H9 (cell line): ENCODE measurements at regions not wholly inside any gene's neighbourhood (a gene's known extent, or its start where the extent isn't known, plus 50 kb on each side); places are given as distances from the start of the nearest gene placed in this dataset.

Experiments used
- DNase-seq: peaks from one replicate; pipeline ENCODE4 v3.0.0-alpha.2; 2017
- H2AFZ ChIP-seq: one replicate; pipeline ENCODE4 v1.6.1; 2013; ENCODE audit warnings: mild to moderate bottlenecking, low read length, control low read depth, moderate library complexity
- H2AK5ac ChIP-seq: 2 replicates; pipeline ENCODE4 v1.6.1; 2013; ENCODE audit warnings: low read length, control low read depth, mixed read lengths; ENCODE audit not compliant: insufficient read length
- H2BK120ac ChIP-seq: one replicate; pipeline ENCODE4 v1.6.1; 2013; ENCODE audit warnings: low read depth, mild to moderate bottlenecking, low read length, control low read depth, inconsistent platforms; ENCODE audit not compliant: poor library complexity, severe bottlenecking
- H2BK12ac ChIP-seq: 2 replicates; pipeline ENCODE4 v1.6.1; 2013; ENCODE audit warnings: low read length, control low read depth, mixed read lengths, low read depth; ENCODE audit not compliant: insufficient read length
- H2BK15ac ChIP-seq: 2 replicates; pipeline ENCODE4 v1.6.1; 2013; ENCODE audit warnings: low read depth, low read length, control low read depth
- H2BK20ac ChIP-seq: one replicate; pipeline ENCODE4 v1.6.1; 2013; ENCODE audit warnings: low read depth, mild to moderate bottlenecking, low read length, control low read depth, inconsistent platforms; ENCODE audit not compliant: poor library complexity, severe bottlenecking
- H2BK5ac ChIP-seq: 2 replicates; pipeline ENCODE4 v1.6.1; 2013; ENCODE audit warnings: low read length, control low read depth, mixed read lengths; ENCODE audit not compliant: insufficient read length
- H3K14ac ChIP-seq: 2 replicates; pipeline ENCODE4 v1.6.1; 2013; ENCODE audit warnings: low read length, control low read depth; ENCODE audit not compliant: insufficient read depth
- H3K18ac ChIP-seq: 2 replicates; pipeline ENCODE4 v1.6.1; 2013; ENCODE audit warnings: low read depth, mild to moderate bottlenecking, mixed read lengths, low read length, control low read depth; ENCODE audit not compliant: insufficient read length
- H3K23ac ChIP-seq: 2 replicates; pipeline ENCODE4 v1.6.1; 2013; ENCODE audit warnings: low read length, control low read depth, mixed read lengths, low read depth; ENCODE audit not compliant: insufficient read length
- H3K23me2 ChIP-seq: 2 replicates; pipeline ENCODE4 v1.6.1; 2013; ENCODE audit warnings: low read depth, mild to moderate bottlenecking, mixed read lengths, low read length, control low read depth; ENCODE audit not compliant: insufficient read length, poor library complexity, severe bottlenecking
- H3K27ac ChIP-seq: 2 replicates; pipeline ENCODE4 v1.5.1; 2013; ENCODE audit warnings: low read length, control low read depth, mixed read lengths, low read depth; ENCODE audit not compliant: insufficient read length
- H3K27me3 ChIP-seq: 2 replicates; pipeline ENCODE4 v1.6.1; 2013; ENCODE audit warnings: low read length, control low read depth, inconsistent platforms; ENCODE audit not compliant: insufficient read depth
- H3K4ac ChIP-seq: 2 replicates; pipeline ENCODE4 v1.6.1; 2013; ENCODE audit warnings: low read depth, mild to moderate bottlenecking, control low read depth, inconsistent platforms, low read length, moderate library complexity
- H3K4me1 ChIP-seq: 2 replicates; pipeline ENCODE4 v1.6.1; 2013; ENCODE audit warnings: low read length, control low read depth, inconsistent platforms; ENCODE audit not compliant: insufficient read depth
- H3K4me2 ChIP-seq: 2 replicates; pipeline ENCODE4 v1.6.1; 2013; ENCODE audit warnings: low read length, control low read depth, mixed read lengths; ENCODE audit not compliant: insufficient read length, insufficient read depth
- H3K56ac ChIP-seq: 2 replicates; pipeline ENCODE4 v1.6.1; 2013; ENCODE audit warnings: low read depth, mild to moderate bottlenecking, mixed read lengths, low read length, control low read depth; ENCODE audit not compliant: insufficient read length
- H3K79me1 ChIP-seq: 2 replicates; pipeline ENCODE4 v1.6.1; 2013; ENCODE audit warnings: low read depth, mild to moderate bottlenecking, moderate library complexity, low read length, control low read depth, inconsistent platforms; ENCODE audit not compliant: insufficient read depth, poor library complexity, severe bottlenecking
- H3K79me2 ChIP-seq: 2 replicates; pipeline ENCODE4 v1.6.1; 2013; ENCODE audit warnings: low read length, control low read depth, inconsistent platforms; ENCODE audit not compliant: insufficient read depth
- H3K9ac ChIP-seq: 2 replicates; pipeline ENCODE4 v1.6.1; 2013; ENCODE audit warnings: low read length, control low read depth, mixed read lengths; ENCODE audit not compliant: insufficient read length; ENCODE audit errors: extremely low read depth
- H3K9me3 ChIP-seq: one replicate; pipeline ENCODE4 v1.6.1; 2013; ENCODE audit warnings: low read depth, low read length, inconsistent platforms; ENCODE audit not compliant: control insufficient read depth
- H3T11ph ChIP-seq: one replicate; pipeline ENCODE4 v1.6.1; 2013; ENCODE audit warnings: mild to moderate bottlenecking, low read length, control low read depth, inconsistent platforms
- H4K20me1 ChIP-seq: one replicate; pipeline ENCODE4 v1.6.1; 2013; ENCODE audit not compliant: control insufficient read depth, insufficient read length, insufficient read depth
- H4K5ac ChIP-seq: 2 replicates; pipeline ENCODE4 v1.6.1; 2013; ENCODE audit warnings: low read depth, mild to moderate bottlenecking, mixed read lengths, low read length, control low read depth; ENCODE audit not compliant: insufficient read length
- H4K8ac ChIP-seq: replicated peaks from 2 replicates; pipeline ENCODE4 v1.6.1; 2013; ENCODE audit warnings: low read length, control low read depth, mixed read lengths, low read depth; ENCODE audit not compliant: insufficient read length
- H4K91ac ChIP-seq: 2 replicates; pipeline ENCODE4 v1.6.1; 2013; ENCODE audit warnings: low read depth, mild to moderate bottlenecking, moderate library complexity, mixed read lengths, low read length, control low read depth; ENCODE audit not compliant: insufficient read length
- H3K27ac Mint-ChIP-seq, 3 experiments: 2 replicates in 2 of 3; 3 replicates in 1 of 3; pipeline ENCODE4 v1.8.0; 2020 to 2021; ENCODE audit warnings: mixed read lengths in 3 of 3, mild to moderate bottlenecking in 1 of 3, moderate library complexity in 1 of 3
- H3K27me3 Mint-ChIP-seq: 2 replicates; pipeline ENCODE4 v1.8.0; 2021; ENCODE audit warnings: low read depth, mild to moderate bottlenecking, moderate library complexity, mixed read lengths
- H3K36me3 Mint-ChIP-seq, 3 experiments: 2 replicates in 2 of 3; 3 replicates in 1 of 3; pipeline ENCODE4 v1.8.0; 2020 to 2021; ENCODE audit warnings: low read depth in 3 of 3, mixed read lengths in 3 of 3; ENCODE audit not compliant: insufficient read depth in 1 of 3
- H3K4me1 Mint-ChIP-seq, 2 experiments: 2 replicates each; pipeline ENCODE4 v1.8.0; 2020; ENCODE audit warnings: mixed read lengths in 2 of 2
- H3K4me3 Mint-ChIP-seq, 2 experiments: 2 replicates in 1 of 2; 3 replicates in 1 of 2; pipeline ENCODE4 v1.8.0; 2020 to 2021; ENCODE audit warnings: mild to moderate bottlenecking in 2 of 2, mixed read lengths in 2 of 2, moderate library complexity in 1 of 2
- H3K9me3 Mint-ChIP-seq, 2 experiments: 2 replicates in 1 of 2; 3 replicates in 1 of 2; pipeline ENCODE4 v1.8.0; 2020; ENCODE audit warnings: mild to moderate bottlenecking in 2 of 2, mixed read lengths in 2 of 2, moderate library complexity in 1 of 2
- WGBS: extraction: QIAGEN DNeasy Blood & Tissue Kit; methylation state at CpG from one replicate; pipeline ENCODE4 v1.1.7; 2013; ENCODE audit warnings: missing lambda C conversion rate, low lambda C conversion rate, mixed read lengths; ENCODE audit not compliant: insufficient read length; ENCODE audit errors: extremely low coverage; 5-methylcytosine and 5-hydroxymethylcytosine counted together
- TF ChIP-seq, protein P1 (sequence below): fragments of 200-600 bp; sonication (generic); conservative IDR thresholded peaks from 3 replicates; pipeline ENCODE4 v1.8.0; 2021; ENCODE audit warnings: antibody characterized with exemption, mild to moderate bottlenecking

DNA sequence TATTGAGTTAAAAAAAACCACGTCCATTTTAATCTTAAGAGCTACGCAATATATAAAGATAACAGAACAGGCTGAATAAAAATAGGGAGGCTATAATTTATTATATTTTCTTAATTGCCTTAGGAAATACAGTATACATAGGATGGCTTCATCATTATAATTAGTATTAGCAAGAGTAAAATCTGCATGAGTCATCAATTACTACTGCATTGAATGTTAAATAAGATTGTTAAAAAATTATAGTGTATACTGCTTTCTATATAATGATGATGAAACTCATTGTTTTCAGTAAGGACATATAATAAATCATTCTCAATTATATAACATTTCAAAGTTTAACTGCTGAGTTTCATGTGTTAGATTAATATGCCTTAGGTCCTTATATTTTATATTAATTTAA lies 133.4 kb upstream of the GRID2 start:
- H3K27ac ChIP-seq: no peak overlapping the region
- H2AFZ ChIP-seq: no peak overlapping the region
- H2BK120ac ChIP-seq: no peak overlapping the region
- H2BK20ac ChIP-seq: no peak overlapping the region
- no peaks in the 10 kb centered on the region for H3K23me2 ChIP-seq
- no peaks in the 10 kb centered on the region for H3K9me3 ChIP-seq
- no peak overlapping the region for H2BK15ac ChIP-seq
- no peak overlapping the region for H2BK12ac ChIP-seq
- no peak overlapping the region for H3K23ac ChIP-seq
- no peak overlapping the region for H4K91ac ChIP-seq
- no peak overlapping the region for H3K18ac ChIP-seq
- H3K27me3 ChIP-seq: no peaks in the 10 kb centered on the region
- no peak overlapping the region for H2BK5ac ChIP-seq
- no peaks in the 10 kb centered on the region for H3K79me2 ChIP-seq
- H3K27ac Mint-ChIP-seq: no peak overlapping the region
- no peak for DNase-seq
- H3K14ac ChIP-seq: no peak overlapping the region
- no peak overlapping the region for H3K9ac ChIP-seq
- H3K56ac ChIP-seq: no peak overlapping the region
- no peak overlapping the region for H3K4ac ChIP-seq
- no peak overlapping the region for H2AK5ac ChIP-seq
- no CpG with 5 or more reads among the region's 2 CpGs for WGBS
- no peaks in the 10 kb centered on the region for H3K79me1 ChIP-seq
- H3K4me2 ChIP-seq: no peak overlapping the region
- TF ChIP-seq, protein P1, sequence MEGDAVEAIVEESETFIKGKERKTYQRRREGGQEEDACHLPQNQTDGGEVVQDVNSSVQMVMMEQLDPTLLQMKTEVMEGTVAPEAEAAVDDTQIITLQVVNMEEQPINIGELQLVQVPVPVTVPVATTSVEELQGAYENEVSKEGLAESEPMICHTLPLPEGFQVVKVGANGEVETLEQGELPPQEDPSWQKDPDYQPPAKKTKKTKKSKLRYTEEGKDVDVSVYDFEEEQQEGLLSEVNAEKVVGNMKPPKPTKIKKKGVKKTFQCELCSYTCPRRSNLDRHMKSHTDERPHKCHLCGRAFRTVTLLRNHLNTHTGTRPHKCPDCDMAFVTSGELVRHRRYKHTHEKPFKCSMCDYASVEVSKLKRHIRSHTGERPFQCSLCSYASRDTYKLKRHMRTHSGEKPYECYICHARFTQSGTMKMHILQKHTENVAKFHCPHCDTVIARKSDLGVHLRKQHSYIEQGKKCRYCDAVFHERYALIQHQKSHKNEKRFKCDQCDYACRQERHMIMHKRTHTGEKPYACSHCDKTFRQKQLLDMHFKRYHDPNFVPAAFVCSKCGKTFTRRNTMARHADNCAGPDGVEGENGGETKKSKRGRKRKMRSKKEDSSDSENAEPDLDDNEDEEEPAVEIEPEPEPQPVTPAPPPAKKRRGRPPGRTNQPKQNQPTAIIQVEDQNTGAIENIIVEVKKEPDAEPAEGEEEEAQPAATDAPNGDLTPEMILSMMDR: no peak
- H3K4me1 Mint-ChIP-seq: peaks cover 10% of the 10 kb centered on the region in 2 experiments; a peak in 3 of 4 replicates
- H3T11ph ChIP-seq: no peak overlapping the region
- no peak overlapping the region for H4K8ac ChIP-seq
- H3K36me3 Mint-ChIP-seq: peaks cover 7 to 23% (median 9%) of the 10 kb centered on the region in 3 experiments; a peak in 6 of 7 replicates
- H3K4me1 ChIP-seq: no peaks in the 10 kb centered on the region
- no peak overlapping the region for H3K4me3 Mint-ChIP-seq
- H3K27me3 Mint-ChIP-seq: no peaks in the 10 kb centered on the region; the same call in 1 of the 2 replicates
- no peak overlapping the region for H4K5ac ChIP-seq
- H4K20me1 ChIP-seq: no peaks in the 10 kb centered on the region
- peaks cover 20 to 28% of the 10 kb centered on the region in 2 experiments for H3K9me3 Mint-ChIP-seq
